ENCODE measurements at regions not wholly inside any gene's neighbourhood (a gene's known extent, or its start where the extent isn't known, plus 50 kb on each side); places are given as distances from the start of the nearest gene placed in this dataset.

- Mint-ChIP-seq H3K27me3 (peaks cover 13% of the 10 kb centered on the region), H3K4me1 (ENCODE audit: low read depth) (no peaks in the 10 kb centered on the region), H3K9me3 (no peaks in the 10 kb centered on the region), H3K27ac (no peak overlapping the region), H3K36me3 (ENCODE audit: low read depth) (no peaks in the 10 kb centered on the region), H3K4me3 (no peak overlapping the region)
- ATAC-seq, result no peak
- intact Hi-C loops (cut with micrococcal nuclease), result no loop called here
- CTCF ChIA-PET, result interaction anchor here (1.2 kb wide), 1 partner anchor 8 kb away, joined by 3 read pairs; no protein-coding TSS in a partner anchor
- POLR2A ChIA-PET, result no interaction called here
- TF ChIP-seq CTCF (IDR thresholded peaks at IDR 0.05), result no peak
- DNase-seq, result no peak
Observed at GRCh38 chr6:165893431-165893830, 230.4 kb upstream of the PDE10A start.

DNA sequence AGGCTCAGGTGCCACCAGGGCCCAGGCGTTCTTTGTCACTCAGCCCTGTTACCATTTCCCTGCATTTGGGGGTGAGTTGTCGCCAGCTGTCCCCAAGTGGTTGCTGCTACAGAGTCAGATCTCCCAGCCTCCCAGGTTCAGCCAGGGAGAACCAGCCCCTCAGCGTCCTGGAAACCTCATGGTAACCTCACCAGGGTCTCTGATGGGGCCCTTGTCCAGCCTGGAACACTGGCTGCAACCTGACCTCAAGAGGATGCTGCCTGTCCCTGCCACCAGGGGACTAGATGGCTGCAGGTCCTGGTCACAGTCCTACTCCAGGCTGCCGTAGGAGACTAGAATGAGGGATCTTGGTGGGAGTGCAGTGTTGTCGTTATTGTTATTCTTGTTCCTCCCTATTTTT is 228.3 kb upstream of the PDE10A start:
- ATAC-seq (no peak), DNase-seq (no peak)
- CTCF ChIA-PET, result interaction anchor here (0.6 to 2.1 kb wide), 4 partner anchors 78 to 451 kb away, joined by 3 to 18 read pairs (median 3); no protein-coding TSS in a partner anchor
- peaks cover 12% of the 10 kb centered on the region for H3K27me3 Mint-ChIP-seq
- POLR2A ChIA-PET, result no interaction called here
- H3K27ac Mint-ChIP-seq, result no peak overlapping the region
- H3K9me3 Mint-ChIP-seq, result peaks cover 5% of the 10 kb centered on the region
- no peak overlapping the region for H3K4me3 Mint-ChIP-seq
- H3K36me3 Mint-ChIP-seq (ENCODE audit: low read depth), result no peaks in the 10 kb centered on the region
- TF ChIP-seq CTCF (IDR thresholded peaks at IDR 0.05), result no peak
- intact Hi-C loops (cut with micrococcal nuclease), result no loop called here
- H3K4me1 Mint-ChIP-seq (ENCODE audit: low read depth), result no peaks in the 10 kb centered on the region

GRCh38 chr6:165890404-165890735 is 227.3 kb upstream of the PDE10A start:
- no peak for TF ChIP-seq CTCF (IDR thresholded peaks at IDR 0.05)

DNA sequence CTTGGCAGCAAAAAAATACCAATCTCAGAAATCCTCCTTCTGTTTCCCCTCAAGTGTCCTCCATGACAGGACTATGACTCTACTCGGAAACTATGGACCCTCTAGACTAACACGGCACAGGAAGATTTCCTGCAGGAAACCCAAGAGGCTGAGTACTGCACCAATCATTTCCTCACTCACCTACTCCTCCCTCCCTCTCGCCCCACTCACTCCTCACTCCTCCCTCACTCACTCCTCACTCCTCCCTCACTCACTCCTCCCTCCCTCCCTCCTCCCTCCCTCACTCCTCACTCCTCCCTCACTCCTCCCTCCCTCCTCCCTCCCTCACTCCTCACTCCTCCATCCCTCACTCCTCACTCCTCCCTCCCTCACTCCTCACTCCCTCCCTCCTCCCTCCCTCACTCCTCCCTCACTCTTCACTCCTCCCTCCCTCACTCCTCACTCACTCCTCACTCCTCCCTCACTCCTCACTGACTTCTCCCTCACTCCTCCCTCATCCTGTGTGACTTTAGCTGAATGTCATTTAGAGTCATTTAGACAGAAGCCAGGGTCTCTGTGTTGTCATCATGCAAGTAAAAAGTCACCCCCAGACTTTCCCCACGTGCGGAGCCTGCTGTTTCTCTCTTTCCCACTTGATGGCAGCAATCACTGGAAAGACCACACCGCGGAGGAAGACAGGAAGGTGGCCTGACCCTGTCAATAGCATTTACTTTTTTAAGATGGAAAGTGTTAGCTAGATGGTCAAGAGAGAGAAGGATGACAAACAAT is 226.8 kb upstream of the PDE10A start:
- peak; percentile 31 for TF ChIP-seq CTCF (IDR thresholded peaks at IDR 0.05)
- Mint-ChIP-seq H3K9me3 (peaks cover 5% of the 10 kb centered on the region), H3K4me1 (ENCODE audit: low read depth) (peaks cover 6% of the 10 kb centered on the region), H3K4me3 (no peak overlapping the region), H3K36me3 (ENCODE audit: low read depth) (no peaks in the 10 kb centered on the region), H3K27ac (no peak overlapping the region), H3K27me3 (peaks cover 12% of the 10 kb centered on the region)
- POLR2A ChIA-PET, result interaction anchor here (0.6 kb wide), 1 partner anchor 103 kb away, joined by 3 read pairs; no protein-coding TSS in a partner anchor
- peak; percentile 44 for DNase-seq
- CTCF ChIA-PET, result interaction anchor here (0.7 to 2.1 kb wide), 6 partner anchors 79 to 222 kb away, joined by 3 to 18 read pairs (median 4); no protein-coding TSS in a partner anchor
- ATAC-seq, result peak; percentile 72
- intact Hi-C loops (cut with micrococcal nuclease), result no loop called here

More at GRCh38 chr6:165890404-165890735, 227.3 kb upstream of the PDE10A start:
- Mint-ChIP-seq H3K27me3 (peaks cover 12% of the 10 kb centered on the region), H3K4me1 (ENCODE audit: low read depth) (peaks cover 2% of the 10 kb centered on the region), H3K9me3 (peaks cover 5% of the 10 kb centered on the region), H3K27ac (no peak overlapping the region), H3K4me3 (no peak overlapping the region), H3K36me3 (ENCODE audit: low read depth) (no peaks in the 10 kb centered on the region)
- DNase-seq (no peak), ATAC-seq (peak; percentile 13)
- POLR2A ChIA-PET, result interaction anchor here (0.6 kb wide), 1 partner anchor 103 kb away, joined by 3 read pairs; no protein-coding TSS in a partner anchor
- intact Hi-C loops (cut with micrococcal nuclease), result no loop called here
- CTCF ChIA-PET, result interaction anchor here (0.7 to 2.1 kb wide), 5 partner anchors 79 to 222 kb away, joined by 3 to 18 read pairs (median 3); no protein-coding TSS in a partner anchor

DNA sequence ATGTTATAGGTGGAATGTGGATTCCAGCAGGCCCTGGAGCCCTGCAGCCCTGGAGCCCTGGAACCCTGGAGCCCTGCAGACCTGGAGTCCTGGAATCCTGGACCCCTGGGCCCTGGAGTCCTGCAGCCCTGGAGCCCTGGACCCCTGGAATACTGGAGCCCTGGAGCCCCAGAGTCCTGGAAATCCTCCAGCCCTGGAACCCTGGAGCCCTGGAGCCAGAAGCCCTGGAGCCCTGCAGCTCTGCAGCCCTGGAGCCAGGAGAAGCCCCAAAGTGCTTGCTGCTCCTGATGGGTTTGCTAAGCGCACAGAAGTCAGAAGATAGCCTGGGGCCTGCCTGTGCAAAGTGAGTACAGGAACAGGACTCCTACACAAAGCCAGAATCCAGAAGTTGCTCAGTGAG is 223.1 kb upstream of the PDE10A start:
- intact Hi-C loops (cut with micrococcal nuclease), result no loop called here

More for the DNA sequence above, 223.1 kb upstream of the PDE10A start:
- peaks cover 2% of the 10 kb centered on the region for H3K27me3 Mint-ChIP-seq
- TF ChIP-seq CTCF (IDR thresholded peaks at IDR 0.05), result no peak
- H3K9me3 Mint-ChIP-seq, result peaks cover 5% of the 10 kb centered on the region
- peaks cover 11% of the 10 kb centered on the region for H3K4me1 Mint-ChIP-seq (ENCODE audit: low read depth)
- ATAC-seq (no peak), DNase-seq (no peak)
- ChIA-PET CTCF (interaction anchor here (1.2 to 5.2 kb wide), 6 partner anchors 9 to 219 kb away, joined by 5 to 58 read pairs (median 16); no protein-coding TSS in a partner anchor), POLR2A (no interaction called here)
- H3K4me3 Mint-ChIP-seq, result no peak overlapping the region
- no peak overlapping the region for H3K27ac Mint-ChIP-seq
- H3K36me3 Mint-ChIP-seq (ENCODE audit: low read depth), result no peaks in the 10 kb centered on the region

All from activated CD8-positive, alpha-beta T cell treated with anti-CD3 and anti-CD28 coated beads for 36 hours (primary cell).